Kidney (tissue), 13 donors: ENCODE measurements at regions not wholly inside any gene's neighbourhood (a gene's known extent, or its start where the extent isn't known, plus 50 kb on each side); places are given as distances from the start of the nearest gene placed in this dataset.

Experiments used
- DNase-seq, 5 donors: peaks; one replicate each; pipeline ENCODE4 v3.0.0-alpha.2; 2013 to 2020
- FAIRE-seq: peaks from 2 replicates; lab custom pipeline; 2012; peaks lifted over from hg19 to GRCh38; lab: Jason Lieb, UNC
- H3K27ac ChIP-seq, 2 donors: one replicate each; pipeline ENCODE4 v1.7.0; 2013; ENCODE audit warnings: low read depth in 2 of 2, low read length in 2 of 2, inconsistent platforms in 1 of 2
- H3K27me3 ChIP-seq: one replicate; pipeline ENCODE4 v1.7.1; 2013; ENCODE audit warnings: low read length, inconsistent platforms; ENCODE audit not compliant: control insufficient read depth, insufficient read depth
- H3K36me3 ChIP-seq, 3 donors: one replicate each; pipeline versions ENCODE4 v1.7.0 to v1.7.1; 2013; ENCODE audit warnings: low read length in 3 of 3, control low read depth in 1 of 3, inconsistent platforms in 1 of 3; ENCODE audit not compliant: insufficient read depth in 3 of 3, control insufficient read depth in 2 of 3
- H3K4me1 ChIP-seq, 3 donors: one replicate each; pipeline versions ENCODE4 v1.7.0 to v1.7.1; 2013; ENCODE audit warnings: low read length in 3 of 3, inconsistent platforms in 1 of 3, low read depth in 1 of 3; ENCODE audit not compliant: control insufficient read depth in 2 of 3, insufficient read depth in 2 of 3
- H3K4me3 ChIP-seq, 3 donors: one replicate each; pipeline versions ENCODE4 v1.7.0 to v1.8.1; 2013; ENCODE audit warnings: low read length in 3 of 3, control low read depth in 1 of 3, inconsistent platforms in 1 of 3
- H3K9ac ChIP-seq, 3 donors: one replicate each; pipeline versions ENCODE4 v1.7.0 to v1.7.1; 2013; ENCODE audit warnings: low read length in 3 of 3, control low read depth in 1 of 3, inconsistent platforms in 1 of 3
- H3K9me3 ChIP-seq, 3 donors: one replicate each; pipeline versions ENCODE4 v1.7.0 to v1.7.1; 2013; ENCODE audit warnings: low read length in 3 of 3, control low read depth in 1 of 3, inconsistent platforms in 1 of 3; ENCODE audit not compliant: control insufficient read depth in 2 of 3, insufficient read depth in 1 of 3
- CTCF ChIP-seq: IDR thresholded peaks from 3 replicates; pipeline ENCODE4 v1.5.1; 2012; ENCODE audit warnings: mild to moderate bottlenecking, moderate library complexity, borderline replicate concordance; ENCODE audit not compliant: insufficient read depth; ENCODE audit errors: extremely low read depth
- intact Hi-C: fragments of 100-400 bp; cut with DNase I; formaldehyde crosslinking; loops from one replicate; pipeline ENCODE4 v1.11.1; 2022
- donor health status: control.
- donor health status: control.
- donor health status: control.
- donor health status: control.
- donor health status: control.
- donor health status: DM: yes; HTN: yes; CAD: no.
- donor health status: Normal renal cell carcinoma (clear cell type).

DNA sequence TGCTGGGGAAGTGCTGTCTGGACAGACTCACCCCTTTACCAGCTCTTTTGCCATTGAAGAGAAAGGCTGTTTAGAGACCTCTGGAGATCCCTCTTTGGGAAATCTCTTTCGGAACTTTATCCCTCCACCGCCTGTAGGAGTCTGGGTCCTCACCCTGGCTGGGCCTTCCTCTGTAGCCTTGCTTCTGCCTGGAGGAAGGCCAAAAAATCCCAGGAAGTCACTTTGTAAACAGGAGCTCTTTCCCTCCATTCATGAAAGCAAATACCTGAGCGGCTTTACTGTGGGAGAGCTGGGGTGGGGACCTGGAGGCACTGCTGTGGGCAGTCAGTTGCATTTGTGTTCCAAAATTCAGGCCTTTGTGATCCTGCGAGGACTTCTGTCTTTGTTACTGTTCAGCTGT is 126.2 kb downstream of the KLF6 start:
- H3K36me3 ChIP-seq, result no peaks in the 10 kb centered on the region
- DNase-seq (no peak), FAIRE-seq (no peak)
- H3K27ac ChIP-seq, result no peak overlapping the region
- no peaks in the 10 kb centered on the region for H3K4me1 ChIP-seq
- H3K9me3 ChIP-seq, result no peaks in the 10 kb centered on the region
- H3K9ac ChIP-seq, result no peak overlapping the region
- no peak for TF ChIP-seq CTCF
- H3K4me3 ChIP-seq, result no peak overlapping the region
- no peaks in the 10 kb centered on the region for H3K27me3 ChIP-seq
- intact Hi-C loops, result no loop called here

DNA sequence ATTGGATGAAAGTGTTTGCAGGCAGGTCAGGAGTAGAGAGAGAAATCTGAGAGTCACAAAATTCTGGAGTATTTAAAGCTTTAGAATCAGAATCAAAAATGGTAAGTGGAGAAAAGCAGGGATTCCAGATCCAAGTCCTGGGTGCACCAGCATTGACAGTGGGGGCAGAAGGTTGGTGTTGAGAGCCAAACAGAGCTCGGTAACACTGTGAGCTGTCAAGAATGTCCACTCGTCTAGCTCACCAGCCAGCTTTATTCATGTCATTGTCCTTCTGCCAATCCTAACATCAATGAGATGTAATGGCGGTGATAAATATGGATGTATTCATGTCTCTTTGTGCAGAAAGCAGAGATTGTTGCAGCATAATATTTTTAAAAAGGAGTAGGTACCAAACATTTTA is 128.8 kb downstream of the KLF6 start:
- Histone ChIP-seq H3K4me3 (no peak overlapping the region), H3K27ac (no peak overlapping the region), H3K9me3 (no peaks in the 10 kb centered on the region), H3K9ac (no peak overlapping the region), H3K27me3 (no peaks in the 10 kb centered on the region), H3K36me3 (no peaks in the 10 kb centered on the region), H3K4me1 (no peaks in the 10 kb centered on the region)
- no peak for TF ChIP-seq CTCF
- DNase-seq (no peak), FAIRE-seq (no peak)
- intact Hi-C loops, result no loop called here

GRCh38 chr10:3655528-3655927 is 129.5 kb downstream of the KLF6 start:
- no peak for DNase-seq
- intact Hi-C loops, result no loop called here
- no peaks in the 10 kb centered on the region for H3K36me3 ChIP-seq
- H3K27me3 ChIP-seq, result no peaks in the 10 kb centered on the region
- no peaks in the 10 kb centered on the region for H3K9me3 ChIP-seq
- H3K4me1 ChIP-seq, result no peaks in the 10 kb centered on the region
- H3K9ac ChIP-seq, result no peak overlapping the region
- no peak overlapping the region for H3K4me3 ChIP-seq
- no peak for TF ChIP-seq CTCF
- FAIRE-seq, result no peak
- H3K27ac ChIP-seq, result no peak overlapping the region

- H3K9ac ChIP-seq, result no peak overlapping the region
- H3K36me3 ChIP-seq, result no peaks in the 10 kb centered on the region
- no peak for FAIRE-seq
- no peak overlapping the region for H3K4me3 ChIP-seq
- H3K27me3 ChIP-seq, result no peaks in the 10 kb centered on the region
- no peaks in the 10 kb centered on the region for H3K9me3 ChIP-seq
- H3K4me1 ChIP-seq, result no peaks in the 10 kb centered on the region
- H3K27ac ChIP-seq, result no peak overlapping the region
- no peak for DNase-seq
- TF ChIP-seq CTCF, result no peak
- intact Hi-C loops, result no loop called here
Measured at GRCh38 chr10:3654980-3655379, 130.0 kb downstream of the KLF6 start.
